Stimulated activated effector memory CD8-positive, alpha-beta T cell treated with anti-CD3 and anti-CD28 coated beads, Interleukin-12 subunit alpha, Interleukin-12 subunit beta, amount 100 ng/mL, for 72 hours (primary cell): ENCODE measurements at regions not wholly inside any gene's neighbourhood (a gene's known extent, or its start where the extent isn't known, plus 50 kb on each side); places are given as distances from the start of the nearest gene placed in this dataset.

Source experiments
- ATAC-seq: fragments of 150-1000 bp; cut with Tn5 transposase; 2 replicates; pipeline ENCODE4 v1.10.0; 2021
- DNase-seq, 2 donors: peaks; one replicate each; pipeline ENCODE4 v3.0.0; 2021 to 2022; ENCODE audit warnings: low spot score in 2 of 2
- H3K27ac Mint-ChIP-seq: one replicate; pipeline ENCODE4 v1.8.0; 2022; ENCODE audit warnings: mild to moderate bottlenecking, mixed read lengths
- H3K36me3 Mint-ChIP-seq: one replicate; pipeline ENCODE4 v1.8.0; 2022; ENCODE audit warnings: mild to moderate bottlenecking, mixed read lengths
- H3K4me1 Mint-ChIP-seq: one replicate; pipeline ENCODE4 v1.8.0; 2022; ENCODE audit warnings: mixed read lengths
- H3K4me3 Mint-ChIP-seq: one replicate; pipeline ENCODE4 v1.8.0; 2022; ENCODE audit warnings: mild to moderate bottlenecking, mixed read lengths
- H3K9me3 Mint-ChIP-seq: one replicate; pipeline ENCODE4 v1.8.0; 2022; ENCODE audit warnings: mixed read lengths

GRCh38 chr12:105423237-105423636 is 92.7 kb downstream of the C12orf75 start:
- Mint-ChIP-seq H3K4me1 (no peaks in the 10 kb centered on the region), H3K27ac (no peak overlapping the region), H3K4me3 (no peak overlapping the region), H3K36me3 (no peaks in the 10 kb centered on the region), H3K9me3 (no peaks in the 10 kb centered on the region)
- DNase-seq (no peak), ATAC-seq (no peak)

GRCh38 chr12:105423921-105424320 is 93.4 kb downstream of the C12orf75 start:
- no peaks in the 10 kb centered on the region for H3K9me3 Mint-ChIP-seq
- no peaks in the 10 kb centered on the region for H3K36me3 Mint-ChIP-seq
- no peak overlapping the region for H3K27ac Mint-ChIP-seq
- H3K4me3 Mint-ChIP-seq = no peak overlapping the region
- ATAC-seq = no peak
- H3K4me1 Mint-ChIP-seq = no peaks in the 10 kb centered on the region
- DNase-seq = no peak

- H3K9me3 Mint-ChIP-seq = no peaks in the 10 kb centered on the region
- ATAC-seq (no peak), DNase-seq (no peak)
- no peaks in the 10 kb centered on the region for H3K4me1 Mint-ChIP-seq
- H3K27ac Mint-ChIP-seq = no peak overlapping the region
- H3K36me3 Mint-ChIP-seq = no peaks in the 10 kb centered on the region
- no peak overlapping the region for H3K4me3 Mint-ChIP-seq
Measured at GRCh38 chr12:105425254-105426174, 95.0 kb downstream of the C12orf75 start.

GRCh38 chr12:105426766-105427165 is 96.3 kb downstream of the C12orf75 start:
- Mint-ChIP-seq H3K36me3 (no peaks in the 10 kb centered on the region), H3K9me3 (no peaks in the 10 kb centered on the region), H3K27ac (no peak overlapping the region), H3K4me3 (no peak overlapping the region), H3K4me1 (no peaks in the 10 kb centered on the region)
- ATAC-seq (no peak), DNase-seq (no peak)

- H3K4me1 Mint-ChIP-seq = no peaks in the 10 kb centered on the region
- no peak for DNase-seq
Measured at GRCh38 chr12:105427883-105428282, 97.4 kb downstream of the C12orf75 start.

GRCh38 chr12:105428793-105429395 is 98.4 kb downstream of the C12orf75 start:
- DNase-seq (no peak), ATAC-seq (no peak)
- no peaks in the 10 kb centered on the region for H3K4me1 Mint-ChIP-seq
- H3K27ac Mint-ChIP-seq = no peak overlapping the region
- H3K4me3 Mint-ChIP-seq = no peak overlapping the region
- no peaks in the 10 kb centered on the region for H3K36me3 Mint-ChIP-seq
- no peaks in the 10 kb centered on the region for H3K9me3 Mint-ChIP-seq

More at GRCh38 chr12:105427883-105428282, 97.4 kb downstream of the C12orf75 start:
- Mint-ChIP-seq H3K27ac (no peak overlapping the region), H3K4me3 (no peak overlapping the region), H3K36me3 (no peaks in the 10 kb centered on the region), H3K9me3 (no peaks in the 10 kb centered on the region)
- ATAC-seq = peak; percentile 86

GRCh38 chr12:105429511-105429910 is 99.0 kb downstream of the C12orf75 start:
- Mint-ChIP-seq H3K4me1 (no peaks in the 10 kb centered on the region), H3K4me3 (no peak overlapping the region), H3K9me3 (no peaks in the 10 kb centered on the region), H3K27ac (no peak overlapping the region), H3K36me3 (no peaks in the 10 kb centered on the region)
- ATAC-seq = no peak
- DNase-seq = no peak

GRCh38 chr12:105431537-105432100 is 101.1 kb downstream of the C12orf75 start:
- Mint-ChIP-seq H3K4me3 (no peak overlapping the region), H3K4me1 (no peaks in the 10 kb centered on the region), H3K36me3 (no peaks in the 10 kb centered on the region), H3K9me3 (no peaks in the 10 kb centered on the region), H3K27ac (no peak overlapping the region)
- ATAC-seq (no peak), DNase-seq (no peak)

GRCh38 chr12:105433804-105434203 is 103.3 kb downstream of the C12orf75 start:
- DNase-seq (no peak), ATAC-seq (no peak)
- Mint-ChIP-seq H3K4me1 (no peaks in the 10 kb centered on the region), H3K9me3 (no peaks in the 10 kb centered on the region), H3K36me3 (no peaks in the 10 kb centered on the region), H3K4me3 (no peak overlapping the region), H3K27ac (no peak overlapping the region)

GRCh38 chr12:105436636-105437035 is 106.1 kb downstream of the C12orf75 start:
- no peaks in the 10 kb centered on the region for H3K4me1 Mint-ChIP-seq
- H3K27ac Mint-ChIP-seq = no peak overlapping the region
- H3K4me3 Mint-ChIP-seq = no peak overlapping the region
- DNase-seq = no peak
- no peaks in the 10 kb centered on the region for H3K9me3 Mint-ChIP-seq
- no peaks in the 10 kb centered on the region for H3K36me3 Mint-ChIP-seq
- ATAC-seq = no peak

- Mint-ChIP-seq H3K27ac (no peak overlapping the region), H3K4me1 (no peaks in the 10 kb centered on the region), H3K9me3 (no peaks in the 10 kb centered on the region), H3K36me3 (no peaks in the 10 kb centered on the region), H3K4me3 (no peak overlapping the region)
- ATAC-seq (no peak), DNase-seq (no peak)
Measured at GRCh38 chr12:105440037-105440664, 109.7 kb downstream of the C12orf75 start.

- ATAC-seq = no peak
- H3K36me3 Mint-ChIP-seq = no peaks in the 10 kb centered on the region
- DNase-seq = no peak
- no peak overlapping the region for H3K4me3 Mint-ChIP-seq
- no peaks in the 10 kb centered on the region for H3K4me1 Mint-ChIP-seq
- no peak overlapping the region for H3K27ac Mint-ChIP-seq
- H3K9me3 Mint-ChIP-seq = no peaks in the 10 kb centered on the region
Measured at GRCh38 chr12:105443802-105444652, 113.5 kb downstream of the C12orf75 start.

GRCh38 chr12:105444653-105445102 is 114.2 kb downstream of the C12orf75 start:
- Mint-ChIP-seq H3K27ac (no peak overlapping the region), H3K4me3 (no peak overlapping the region), H3K9me3 (no peaks in the 10 kb centered on the region), H3K36me3 (no peaks in the 10 kb centered on the region), H3K4me1 (no peaks in the 10 kb centered on the region)
- DNase-seq (no peak), ATAC-seq (no peak)

GRCh38 chr12:105445249-105445648 is 114.8 kb downstream of the C12orf75 start:
- H3K27ac Mint-ChIP-seq = no peak overlapping the region
- no peaks in the 10 kb centered on the region for H3K4me1 Mint-ChIP-seq
- ATAC-seq (no peak), DNase-seq (no peak)
- H3K4me3 Mint-ChIP-seq = no peak overlapping the region
- no peaks in the 10 kb centered on the region for H3K9me3 Mint-ChIP-seq
- H3K36me3 Mint-ChIP-seq = no peaks in the 10 kb centered on the region

- ATAC-seq = no peak
Measured at GRCh38 chr12:105445649-105446048, 115.2 kb downstream of the C12orf75 start.

More at GRCh38 chr12:105445649-105446048, 115.2 kb downstream of the C12orf75 start:
- H3K4me3 Mint-ChIP-seq = no peak overlapping the region
- H3K4me1 Mint-ChIP-seq = no peaks in the 10 kb centered on the region
- no peak overlapping the region for H3K27ac Mint-ChIP-seq
- H3K9me3 Mint-ChIP-seq = no peaks in the 10 kb centered on the region
- no peak for DNase-seq
- H3K36me3 Mint-ChIP-seq = no peaks in the 10 kb centered on the region
